ENCODE measurements at regions not wholly inside any gene's neighbourhood (a gene's known extent, or its start where the extent isn't known, plus 50 kb on each side); places are given as distances from the start of the nearest gene placed in this dataset.

DNA sequence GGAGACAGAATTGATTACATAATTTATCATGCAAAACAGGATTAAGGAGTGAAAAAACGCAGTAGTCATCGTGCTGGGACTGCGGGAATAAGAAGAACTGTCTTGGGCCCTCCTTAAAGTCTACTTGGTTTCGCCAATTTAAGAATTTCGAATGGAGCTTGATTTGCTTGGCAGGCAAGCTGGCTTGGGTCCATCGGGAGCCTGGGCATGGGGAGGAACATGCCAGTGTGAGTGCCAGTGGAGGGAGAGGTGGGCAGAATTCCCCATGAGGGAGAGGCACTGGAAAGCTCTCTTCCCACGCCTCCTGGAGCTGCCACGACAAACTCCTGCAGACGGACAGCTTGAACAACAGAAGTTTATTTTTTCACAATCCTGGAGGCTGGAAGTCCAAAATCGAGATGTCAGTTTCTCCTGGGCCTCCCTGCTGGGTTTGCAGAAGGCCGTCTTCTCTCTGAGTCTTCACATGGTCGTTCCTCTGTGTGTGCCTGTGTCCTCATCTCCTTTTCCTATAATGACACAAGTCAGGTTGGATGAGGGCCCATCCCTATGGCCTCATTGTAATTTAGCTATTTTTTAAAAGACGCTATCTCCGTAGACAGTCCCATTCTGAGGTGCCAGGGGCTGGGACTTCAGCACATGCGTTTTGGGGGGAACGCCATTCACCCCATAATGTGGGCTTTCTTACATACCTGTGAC is 528.7 kb upstream of the DPP6 start:
- 60 to 72% methylated on average over 16 of the region's 16 CpGs for WGBS, 2 donors
- no peaks in the 10 kb centered on the region for H3K36me3 ChIP-seq
- H3K4me3 ChIP-seq, result no peak overlapping the region
- ATAC-seq (no peak), DNase-seq (no peak), FAIRE-seq (no peak)
- TF ChIP-seq, protein P1, sequence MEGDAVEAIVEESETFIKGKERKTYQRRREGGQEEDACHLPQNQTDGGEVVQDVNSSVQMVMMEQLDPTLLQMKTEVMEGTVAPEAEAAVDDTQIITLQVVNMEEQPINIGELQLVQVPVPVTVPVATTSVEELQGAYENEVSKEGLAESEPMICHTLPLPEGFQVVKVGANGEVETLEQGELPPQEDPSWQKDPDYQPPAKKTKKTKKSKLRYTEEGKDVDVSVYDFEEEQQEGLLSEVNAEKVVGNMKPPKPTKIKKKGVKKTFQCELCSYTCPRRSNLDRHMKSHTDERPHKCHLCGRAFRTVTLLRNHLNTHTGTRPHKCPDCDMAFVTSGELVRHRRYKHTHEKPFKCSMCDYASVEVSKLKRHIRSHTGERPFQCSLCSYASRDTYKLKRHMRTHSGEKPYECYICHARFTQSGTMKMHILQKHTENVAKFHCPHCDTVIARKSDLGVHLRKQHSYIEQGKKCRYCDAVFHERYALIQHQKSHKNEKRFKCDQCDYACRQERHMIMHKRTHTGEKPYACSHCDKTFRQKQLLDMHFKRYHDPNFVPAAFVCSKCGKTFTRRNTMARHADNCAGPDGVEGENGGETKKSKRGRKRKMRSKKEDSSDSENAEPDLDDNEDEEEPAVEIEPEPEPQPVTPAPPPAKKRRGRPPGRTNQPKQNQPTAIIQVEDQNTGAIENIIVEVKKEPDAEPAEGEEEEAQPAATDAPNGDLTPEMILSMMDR (IDR thresholded peaks at IDR 0.05), result no peak
- intact Hi-C loops (cut with DNase I), result loop anchor here in 1 of 3 donors (10.0 kb wide), 1 partner anchor 51 kb away; no protein-coding TSS in a partner anchor
- H3K4me1 ChIP-seq, result no peaks in the 10 kb centered on the region
- no peak overlapping the region for H3K27ac ChIP-seq
- H3K27me3 ChIP-seq, result no peaks in the 10 kb centered on the region
- no peaks in the 10 kb centered on the region for H3K9me3 ChIP-seq

DNA sequence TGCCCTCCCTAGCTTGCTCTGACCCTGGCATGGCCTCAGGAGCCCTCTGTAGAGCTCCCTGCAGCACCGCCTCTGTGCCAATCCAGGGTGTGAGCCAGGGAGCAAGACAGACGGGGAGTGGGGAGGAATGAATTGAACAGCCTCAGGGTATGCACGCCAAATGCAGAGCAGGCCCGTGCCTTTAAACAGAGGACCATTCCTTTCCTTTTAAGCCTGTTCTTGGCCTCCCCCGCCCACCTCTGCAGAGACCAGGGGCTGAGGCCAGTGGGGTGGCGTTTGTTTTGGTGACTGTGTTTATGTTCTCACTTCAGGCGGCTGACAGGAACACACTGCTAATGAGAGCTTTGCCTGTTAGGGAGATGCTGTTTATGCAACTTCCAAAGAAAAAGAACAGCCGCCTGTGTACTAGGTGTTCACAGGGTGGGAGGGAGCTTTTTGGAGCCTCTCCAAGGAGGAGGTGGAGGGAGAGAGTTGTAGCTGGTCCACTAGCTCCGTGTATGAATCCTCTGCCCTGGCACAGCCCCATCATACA is 528.1 kb upstream of the DPP6 start:
- Histone ChIP-seq H3K36me3 (no peaks in the 10 kb centered on the region), H3K4me3 (no peak overlapping the region), H3K27ac (no peak overlapping the region), H3K4me1 (no peaks in the 10 kb centered on the region), H3K27me3 (no peaks in the 10 kb centered on the region), H3K9me3 (no peaks in the 10 kb centered on the region)
- intact Hi-C loops (cut with DNase I), result loop anchor here in 1 of 3 donors (10.0 kb wide), 1 partner anchor 51 kb away; no protein-coding TSS in a partner anchor
- peak; percentile 20 for FAIRE-seq
- no peak for ATAC-seq
- no peak for DNase-seq
- TF ChIP-seq, protein P1 (IDR thresholded peaks at IDR 0.05), result no peak
- WGBS, 2 donors, result 20 to 22% methylated on average over 9 of the region's 9 CpGs

DNA sequence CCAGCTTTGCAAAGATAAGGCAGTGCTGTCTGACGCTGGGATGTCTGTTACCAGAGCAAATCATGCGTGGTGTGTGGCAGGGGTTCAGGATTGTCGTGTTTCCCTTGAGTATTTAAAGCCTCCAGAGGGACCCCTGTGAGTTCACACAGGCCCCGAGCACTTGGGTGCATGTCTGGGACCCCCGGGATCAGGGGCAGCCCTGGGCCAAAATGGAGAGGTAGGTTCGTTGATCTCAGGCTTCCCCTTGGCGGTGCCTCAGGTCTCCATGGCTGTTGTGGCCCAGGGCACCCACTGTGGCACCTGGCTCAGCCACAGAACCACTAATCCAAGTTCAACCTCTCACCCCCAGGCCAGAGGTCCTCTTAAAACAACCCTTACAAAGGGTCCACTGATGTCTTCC is 523.1 kb upstream of the DPP6 start:
- WGBS, 2 donors, result 47 to 68% methylated on average over 7 of the region's 7 CpGs
- Histone ChIP-seq H3K9me3 (no peaks in the 10 kb centered on the region), H3K4me3 (no peak overlapping the region), H3K36me3 (no peaks in the 10 kb centered on the region), H3K27me3 (no peaks in the 10 kb centered on the region), H3K4me1 (no peaks in the 10 kb centered on the region), H3K27ac (no peak overlapping the region)
- no peak for FAIRE-seq
- DNase-seq, result no peak
- TF ChIP-seq, protein P1 (IDR thresholded peaks at IDR 0.05), result no peak
- no peak for ATAC-seq
- intact Hi-C loops (cut with DNase I), result loop anchor here in 1 of 3 donors (10.0 kb wide), 1 partner anchor 46 kb away; no protein-coding TSS in a partner anchor

DNA sequence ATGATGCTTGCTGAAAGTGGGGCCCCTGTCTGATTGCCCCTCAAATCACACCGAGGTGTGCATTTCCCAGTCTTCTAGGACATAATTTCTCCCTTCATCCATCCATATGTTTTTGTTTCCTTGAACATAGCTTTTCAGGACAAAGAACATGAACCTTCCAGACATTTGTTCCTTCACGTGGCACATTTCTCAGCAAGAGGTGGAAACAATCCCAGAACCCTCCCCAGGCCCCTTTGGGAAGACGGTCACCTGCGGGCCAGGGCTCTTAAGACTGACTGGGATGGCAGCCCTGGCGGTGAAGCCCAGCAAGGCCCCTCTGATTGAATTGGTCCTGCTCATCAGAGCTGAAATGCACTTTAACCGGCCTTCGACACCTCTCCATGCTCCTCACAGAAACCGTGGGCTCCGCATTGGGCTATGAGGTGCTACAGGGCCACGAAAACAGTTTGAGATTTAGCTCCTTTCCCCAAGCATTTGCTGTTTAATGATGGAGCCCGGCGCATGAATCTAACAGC is 522.5 kb upstream of the DPP6 start:
- FAIRE-seq, result no peak

More for the DNA sequence above, 522.5 kb upstream of the DPP6 start:
- Histone ChIP-seq H3K4me3 (no peak overlapping the region), H3K36me3 (no peaks in the 10 kb centered on the region), H3K9me3 (no peaks in the 10 kb centered on the region), H3K4me1 (no peaks in the 10 kb centered on the region), H3K27me3 (no peaks in the 10 kb centered on the region), H3K27ac (no peak overlapping the region)
- DNase-seq (no peak), ATAC-seq (no peak)
- 74 to 81% methylated on average over 12 of the region's 12 CpGs for whole genome bisulfite sequencing, 2 donors
- intact Hi-C loops (cut with DNase I), result loop anchor here in 1 of 3 donors (10.0 kb wide), 1 partner anchor 45 kb away; no protein-coding TSS in a partner anchor
- TF ChIP-seq, protein P1 (IDR thresholded peaks at IDR 0.05), result no peak

Measured in pancreas (tissue), 10 donors.